GM12878 (cell line): ENCODE measurements at regions not wholly inside any gene's neighbourhood (a gene's known extent, or its start where the extent isn't known, plus 50 kb on each side); places are given as distances from the start of the nearest gene placed in this dataset.

ENCODE experiments used
- BHLHE40 ChIP-seq, 2 experiments: fragments of 450-650 bp in 1 of 2; IDR thresholded peaks; 2 replicates each; pipeline ENCODE4 v1.6.1; 2011 to 2017; ENCODE audit warnings: low read depth in 2 of 2, borderline replicate concordance in 1 of 2, improper control_type of control experiment in 1 of 2, low read length in 1 of 2, mild to moderate bottlenecking in 1 of 2
- BRCA1 ChIP-seq: IDR thresholded peaks from 2 replicates; pipeline ENCODE4 v1.6.1; 2011; ENCODE audit warnings: low read depth, low read length, improper control_type of control experiment
- EED ChIP-seq: sonication (generic); IDR thresholded peaks from 2 replicates; pipeline ENCODE4 v1.6.1; 2016; ENCODE audit warnings: antibody characterized with exemption, low read depth
- EP300 ChIP-seq, 2 experiments: fragments of 150-350 bp in 1 of 2; IDR thresholded peaks; 2 replicates each; pipeline ENCODE4 v1.6.1; 2011 to 2012; ENCODE audit warnings: low read depth in 2 of 2, low read length in 2 of 2, borderline replicate concordance in 1 of 2, improper control_type of control experiment in 1 of 2, inconsistent platforms in 1 of 2; ENCODE audit not compliant: control insufficient read depth in 1 of 2
- EZH2 ChIP-seq: IDR thresholded peaks from 2 replicates; pipeline ENCODE4 v1.6.1; 2012; ENCODE audit warnings: low read depth, mild to moderate bottlenecking, control low read depth, inconsistent platforms, low read length, borderline replicate concordance; ENCODE audit not compliant: control insufficient read depth
- JUNB ChIP-seq: IDR thresholded peaks from 2 replicates; pipeline ENCODE4 v1.6.1; 2016; ENCODE audit warnings: antibody characterized with exemption, mild to moderate bottlenecking
- NR2C1 ChIP-seq: fragments of 450-650 bp; IDR thresholded peaks from 2 replicates; pipeline ENCODE4 v1.6.1; 2017; ENCODE audit warnings: antibody characterized with exemption, mild to moderate bottlenecking, moderate library complexity
- POLR2A ChIP-seq: IDR thresholded peaks from 2 replicates; pipeline ENCODE4 v1.6.1; 2011; ENCODE audit warnings: low read depth, mild to moderate bottlenecking, low read length
- POLR2AphosphoS2 ChIP-seq: IDR thresholded peaks from 2 replicates; pipeline ENCODE4 v1.6.1; 2011; ENCODE audit warnings: low read depth, mild to moderate bottlenecking, low read length, improper control_type of control experiment, moderate library complexity
- RELA ChIP-seq: fragments of 450-650 bp; IDR thresholded peaks from 2 replicates; pipeline ENCODE4 v1.8.0; 2014; ENCODE audit warnings: borderline replicate concordance; ENCODE audit not compliant: partially characterized antibody
- YBX1 ChIP-seq: fragments of 450-650 bp; IDR thresholded peaks from 2 replicates; pipeline ENCODE4 v1.6.1; 2016; ENCODE audit warnings: antibody characterized with exemption
- TF ChIP-seq, protein P1 (sequence below), 3 experiments: IDR thresholded peaks in 2 of 3; conservative IDR thresholded peaks in 1 of 3; 2 replicates each; pipeline ENCODE4 v1.5.1; 2011; ENCODE audit warnings: low read depth in 3 of 3, low read length in 3 of 3, mild to moderate bottlenecking in 3 of 3, control low read depth in 2 of 3, moderate library complexity in 2 of 3, inconsistent platforms in 1 of 3, mixed read lengths in 1 of 3; ENCODE audit not compliant: control insufficient read depth in 2 of 3, insufficient read depth in 1 of 3; ENCODE audit errors: extremely low read depth in 1 of 3
- TF ChIP-seq, protein P2 (sequence below): fragments of 450-650 bp; IDR thresholded peaks from 2 replicates; pipeline ENCODE4 v1.6.1; 2017; ENCODE audit warnings: mild to moderate bottlenecking, low read depth, inconsistent platforms; ENCODE audit not compliant: poor library complexity, severe bottlenecking
- TF ChIP-seq, protein P3 (sequence below): IDR thresholded peaks from 2 replicates; pipeline ENCODE4 v1.6.1; 2011; ENCODE audit warnings: mild to moderate bottlenecking, low read depth, low read length, moderate library complexity; ENCODE audit not compliant: insufficient replicate concordance

DNA sequence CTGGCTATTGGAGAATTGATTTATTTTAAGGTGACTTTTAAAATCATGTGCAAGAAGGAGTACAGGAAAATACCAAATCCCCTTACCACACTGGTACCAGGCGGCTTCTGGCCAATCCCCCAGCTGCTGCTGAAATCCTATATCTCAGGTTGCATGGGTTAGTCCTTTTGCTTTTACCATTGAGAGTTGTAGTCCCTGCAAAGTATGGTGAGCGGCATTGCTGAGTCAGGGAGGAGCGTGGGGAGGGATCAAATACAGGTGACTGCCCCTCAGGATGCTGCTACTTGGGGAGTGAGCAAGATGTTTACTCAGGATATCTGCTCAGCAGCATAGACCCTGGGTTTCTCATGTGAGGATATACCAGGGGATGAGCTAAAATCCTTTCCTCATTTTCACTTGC lies 131.9 kb upstream of the STAC start:
- TF ChIP-seq, protein P1, sequence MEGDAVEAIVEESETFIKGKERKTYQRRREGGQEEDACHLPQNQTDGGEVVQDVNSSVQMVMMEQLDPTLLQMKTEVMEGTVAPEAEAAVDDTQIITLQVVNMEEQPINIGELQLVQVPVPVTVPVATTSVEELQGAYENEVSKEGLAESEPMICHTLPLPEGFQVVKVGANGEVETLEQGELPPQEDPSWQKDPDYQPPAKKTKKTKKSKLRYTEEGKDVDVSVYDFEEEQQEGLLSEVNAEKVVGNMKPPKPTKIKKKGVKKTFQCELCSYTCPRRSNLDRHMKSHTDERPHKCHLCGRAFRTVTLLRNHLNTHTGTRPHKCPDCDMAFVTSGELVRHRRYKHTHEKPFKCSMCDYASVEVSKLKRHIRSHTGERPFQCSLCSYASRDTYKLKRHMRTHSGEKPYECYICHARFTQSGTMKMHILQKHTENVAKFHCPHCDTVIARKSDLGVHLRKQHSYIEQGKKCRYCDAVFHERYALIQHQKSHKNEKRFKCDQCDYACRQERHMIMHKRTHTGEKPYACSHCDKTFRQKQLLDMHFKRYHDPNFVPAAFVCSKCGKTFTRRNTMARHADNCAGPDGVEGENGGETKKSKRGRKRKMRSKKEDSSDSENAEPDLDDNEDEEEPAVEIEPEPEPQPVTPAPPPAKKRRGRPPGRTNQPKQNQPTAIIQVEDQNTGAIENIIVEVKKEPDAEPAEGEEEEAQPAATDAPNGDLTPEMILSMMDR (IDR thresholded peaks at IDR 0.05 in 2 of 3, conservative IDR thresholded peaks at IDR 0.05 in 1 of 3; ENCODE audit: control insufficient read depth in 2 of 3, extremely low read depth in 1 of 3, insufficient read depth in 1 of 3, low read depth in 3 of 3, low read length in 3 of 3), result no peak
- TF ChIP-seq, protein P2, sequence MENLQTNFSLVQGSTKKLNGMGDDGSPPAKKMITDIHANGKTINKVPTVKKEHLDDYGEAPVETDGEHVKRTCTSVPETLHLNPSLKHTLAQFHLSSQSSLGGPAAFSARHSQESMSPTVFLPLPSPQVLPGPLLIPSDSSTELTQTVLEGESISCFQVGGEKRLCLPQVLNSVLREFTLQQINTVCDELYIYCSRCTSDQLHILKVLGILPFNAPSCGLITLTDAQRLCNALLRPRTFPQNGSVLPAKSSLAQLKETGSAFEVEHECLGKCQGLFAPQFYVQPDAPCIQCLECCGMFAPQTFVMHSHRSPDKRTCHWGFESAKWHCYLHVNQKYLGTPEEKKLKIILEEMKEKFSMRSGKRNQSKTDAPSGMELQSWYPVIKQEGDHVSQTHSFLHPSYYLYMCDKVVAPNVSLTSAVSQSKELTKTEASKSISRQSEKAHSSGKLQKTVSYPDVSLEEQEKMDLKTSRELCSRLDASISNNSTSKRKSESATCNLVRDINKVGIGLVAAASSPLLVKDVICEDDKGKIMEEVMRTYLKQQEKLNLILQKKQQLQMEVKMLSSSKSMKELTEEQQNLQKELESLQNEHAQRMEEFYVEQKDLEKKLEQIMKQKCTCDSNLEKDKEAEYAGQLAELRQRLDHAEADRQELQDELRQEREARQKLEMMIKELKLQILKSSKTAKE, result no peak
- TF ChIP-seq NR2C1, result no peak
- TF ChIP-seq POLR2AphosphoS2, result no peak
- TF ChIP-seq, protein P3, sequence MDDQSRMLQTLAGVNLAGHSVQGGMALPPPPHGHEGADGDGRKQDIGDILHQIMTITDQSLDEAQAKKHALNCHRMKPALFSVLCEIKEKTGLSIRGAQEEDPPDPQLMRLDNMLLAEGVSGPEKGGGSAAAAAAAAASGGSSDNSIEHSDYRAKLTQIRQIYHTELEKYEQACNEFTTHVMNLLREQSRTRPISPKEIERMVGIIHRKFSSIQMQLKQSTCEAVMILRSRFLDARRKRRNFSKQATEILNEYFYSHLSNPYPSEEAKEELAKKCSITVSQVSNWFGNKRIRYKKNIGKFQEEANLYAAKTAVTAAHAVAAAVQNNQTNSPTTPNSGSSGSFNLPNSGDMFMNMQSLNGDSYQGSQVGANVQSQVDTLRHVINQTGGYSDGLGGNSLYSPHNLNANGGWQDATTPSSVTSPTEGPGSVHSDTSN, result no peak
- TF ChIP-seq BHLHE40 (IDR thresholded peaks at IDR 0.05; ENCODE audit: borderline replicate concordance in 1 of 2, low read depth in 2 of 2, low read length in 1 of 2), result no peak
- no peak for TF ChIP-seq JUNB
- TF ChIP-seq YBX1, result no peak
- no peak for TF ChIP-seq EP300 (IDR thresholded peaks at IDR 0.05; ENCODE audit: borderline replicate concordance in 1 of 2, control insufficient read depth in 1 of 2, low read depth in 2 of 2, low read length in 2 of 2)
- TF ChIP-seq EED, result no peak
- TF ChIP-seq RELA, result no peak
- no peak for TF ChIP-seq POLR2A
- TF ChIP-seq BRCA1, result no peak
- TF ChIP-seq EZH2, result no peak
